DMS153 treated with DMSO at 0.1 percent for 48 hours (cell line): ENCODE measurements at regions not wholly inside any gene's neighbourhood (a gene's known extent, or its start where the extent isn't known, plus 50 kb on each side); places are given as distances from the start of the nearest gene placed in this dataset.

Source experiments
- DNase-seq: peaks from one replicate; lab custom pipeline; 2025; ENCODE audit not compliant: unreplicated experiment; lab: John Stamatoyannopoulos, UW

GRCh38 chr5:89255845-89256463, 373.0 kb upstream of the MEF2C start:
- no peak for DNase-seq

GRCh38 chr5:89253666-89254352, 370.8 kb upstream of the MEF2C start:
- no peak for DNase-seq

- DNase-seq: no peak
Observed at GRCh38 chr5:89246864-89247263, 363.9 kb upstream of the MEF2C start.

GRCh38 chr5:89246252-89246651, 363.3 kb upstream of the MEF2C start:
- DNase-seq: no peak

GRCh38 chr5:89243611-89244010, 360.6 kb upstream of the MEF2C start:
- no peak for DNase-seq

- no peak for DNase-seq
Observed at GRCh38 chr5:89241186-89241585, 358.2 kb upstream of the MEF2C start.

- no peak for DNase-seq
Observed at GRCh38 chr5:89236900-89237299, 353.9 kb upstream of the MEF2C start.

- no peak for DNase-seq
Observed at GRCh38 chr5:89233462-89233861, 350.5 kb upstream of the MEF2C start.

GRCh38 chr5:89232139-89232603, 349.2 kb upstream of the MEF2C start:
- no peak for DNase-seq

- DNase-seq: no peak
Observed at GRCh38 chr5:89230178-89230577, 347.2 kb upstream of the MEF2C start.

- no peak for DNase-seq
Observed at GRCh38 chr5:89229331-89230070, 346.5 kb upstream of the MEF2C start.

- no peak for DNase-seq
Observed at GRCh38 chr5:89228355-89228754, 345.4 kb upstream of the MEF2C start.

- no peak for DNase-seq
Observed at GRCh38 chr5:89218364-89218763, 335.4 kb upstream of the MEF2C start.

GRCh38 chr5:89216606-89217005, 333.6 kb upstream of the MEF2C start:
- no peak for DNase-seq

- DNase-seq: no peak
Observed at GRCh38 chr5:89213573-89213972, 330.6 kb upstream of the MEF2C start.

- DNase-seq: no peak
Observed at GRCh38 chr5:89211836-89212235, 328.9 kb upstream of the MEF2C start.

- DNase-seq: no peak
Observed at GRCh38 chr5:89208811-89209210, 325.8 kb upstream of the MEF2C start.

GRCh38 chr5:89208392-89208791, 325.4 kb upstream of the MEF2C start:
- no peak for DNase-seq

GRCh38 chr5:89204756-89205155, 321.8 kb upstream of the MEF2C start:
- no peak for DNase-seq

GRCh38 chr5:89203611-89204010, 320.6 kb upstream of the MEF2C start:
- DNase-seq: no peak

GRCh38 chr5:89200899-89201298, 317.9 kb upstream of the MEF2C start:
- no peak for DNase-seq

- no peak for DNase-seq
Observed at GRCh38 chr5:89199306-89199705, 316.3 kb upstream of the MEF2C start.
